HFFc6 (cell line): ENCODE measurements at regions not wholly inside any gene's neighbourhood (a gene's known extent, or its start where the extent isn't known, plus 50 kb on each side); places are given as distances from the start of the nearest gene placed in this dataset.

Experiments used
- DNase-seq: peaks from one replicate; pipeline ENCODE4 v3.0.0-alpha.2; 2018
- H3K27ac Mint-ChIP-seq: 2 replicates; pipeline ENCODE4 v1.8.0; 2020; ENCODE audit warnings: mild to moderate bottlenecking, mixed read lengths
- H3K27me3 Mint-ChIP-seq: 2 replicates; pipeline ENCODE4 v1.8.0; 2021; ENCODE audit warnings: mild to moderate bottlenecking, moderate library complexity, mixed read lengths; ENCODE audit not compliant: insufficient read depth
- H3K36me3 Mint-ChIP-seq: 2 replicates; pipeline ENCODE4 v1.8.0; 2021; ENCODE audit warnings: low read depth, mixed read lengths
- H3K4me1 Mint-ChIP-seq: 2 replicates; pipeline ENCODE4 v1.8.0; 2020; ENCODE audit warnings: low read depth, mixed read lengths
- H3K4me3 Mint-ChIP-seq: 2 replicates; pipeline ENCODE4 v1.8.0; 2020; ENCODE audit warnings: mild to moderate bottlenecking, moderate library complexity, mixed read lengths
- H3K9me3 Mint-ChIP-seq: 2 replicates; pipeline ENCODE4 v1.8.0; 2020; ENCODE audit warnings: mild to moderate bottlenecking, mixed read lengths
- TF ChIP-seq, protein P1 (sequence below): fragments of 200-600 bp; sonication (generic); IDR thresholded peaks from 2 replicates; pipeline ENCODE4 v1.5.0; 2021; ENCODE audit warnings: antibody characterized with exemption, mild to moderate bottlenecking

DNA sequence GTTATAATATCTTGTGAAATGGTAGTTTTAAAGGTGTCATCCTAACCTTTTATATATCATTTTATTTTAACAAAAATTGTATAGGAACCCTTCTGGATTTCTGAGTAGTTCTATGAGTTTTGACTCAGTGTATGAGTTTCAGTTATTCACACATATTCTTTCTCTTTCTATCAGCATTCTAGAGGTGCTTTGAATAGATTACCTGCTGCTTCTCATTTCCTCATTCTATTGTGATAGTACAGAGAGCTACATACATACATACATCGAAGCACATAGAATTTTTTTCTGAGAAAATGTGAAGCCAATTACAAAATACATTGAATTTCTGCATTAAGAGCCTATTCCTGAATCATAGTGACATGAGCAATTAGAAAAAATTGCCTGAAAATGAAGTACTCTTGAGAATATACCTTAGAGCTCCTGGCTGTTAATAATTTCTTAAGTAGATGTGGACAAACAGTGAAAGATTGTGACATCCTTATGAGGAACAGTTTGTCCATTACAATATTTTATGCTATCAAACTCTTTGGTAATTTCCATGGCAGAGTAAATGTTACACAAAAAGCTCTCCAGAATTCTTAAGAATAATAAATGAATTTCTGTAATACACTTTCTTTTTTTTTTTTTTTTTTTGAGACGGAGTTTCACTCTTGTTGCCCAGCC, 556.6 kb downstream of the TRHDE start:
- peaks cover 21% of the 10 kb centered on the region; the same call in 1 of the 2 replicates for H3K9me3 Mint-ChIP-seq
- H3K4me1 Mint-ChIP-seq, result no peaks in the 10 kb centered on the region; the same call in 1 of the 2 replicates
- no peak for DNase-seq
- no peaks in the 10 kb centered on the region for H3K27me3 Mint-ChIP-seq
- TF ChIP-seq, protein P1, sequence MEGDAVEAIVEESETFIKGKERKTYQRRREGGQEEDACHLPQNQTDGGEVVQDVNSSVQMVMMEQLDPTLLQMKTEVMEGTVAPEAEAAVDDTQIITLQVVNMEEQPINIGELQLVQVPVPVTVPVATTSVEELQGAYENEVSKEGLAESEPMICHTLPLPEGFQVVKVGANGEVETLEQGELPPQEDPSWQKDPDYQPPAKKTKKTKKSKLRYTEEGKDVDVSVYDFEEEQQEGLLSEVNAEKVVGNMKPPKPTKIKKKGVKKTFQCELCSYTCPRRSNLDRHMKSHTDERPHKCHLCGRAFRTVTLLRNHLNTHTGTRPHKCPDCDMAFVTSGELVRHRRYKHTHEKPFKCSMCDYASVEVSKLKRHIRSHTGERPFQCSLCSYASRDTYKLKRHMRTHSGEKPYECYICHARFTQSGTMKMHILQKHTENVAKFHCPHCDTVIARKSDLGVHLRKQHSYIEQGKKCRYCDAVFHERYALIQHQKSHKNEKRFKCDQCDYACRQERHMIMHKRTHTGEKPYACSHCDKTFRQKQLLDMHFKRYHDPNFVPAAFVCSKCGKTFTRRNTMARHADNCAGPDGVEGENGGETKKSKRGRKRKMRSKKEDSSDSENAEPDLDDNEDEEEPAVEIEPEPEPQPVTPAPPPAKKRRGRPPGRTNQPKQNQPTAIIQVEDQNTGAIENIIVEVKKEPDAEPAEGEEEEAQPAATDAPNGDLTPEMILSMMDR, result no peak
- no peak overlapping the region for H3K27ac Mint-ChIP-seq
- peaks cover 6% of the 10 kb centered on the region; the same call in 1 of the 2 replicates for H3K36me3 Mint-ChIP-seq
- no peak overlapping the region for H3K4me3 Mint-ChIP-seq

DNA sequence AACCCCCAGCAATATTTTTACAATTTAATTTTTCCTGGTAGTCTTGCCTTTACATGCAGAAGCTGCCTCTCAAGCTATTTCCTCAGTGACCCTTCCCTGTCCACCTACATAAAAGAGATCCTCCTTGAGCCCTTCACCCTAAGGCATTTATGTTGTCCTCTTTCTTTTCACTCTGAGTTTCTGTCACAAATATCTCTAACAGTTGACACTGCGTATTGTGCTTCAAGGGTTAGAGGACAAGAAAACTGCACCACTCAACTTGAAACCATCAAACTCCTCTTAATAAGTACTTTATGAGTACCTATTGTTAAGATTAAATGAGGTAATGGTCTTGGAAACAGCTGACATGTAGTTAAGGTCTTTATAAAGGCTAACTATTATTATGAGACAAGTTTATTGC, 557.7 kb downstream of the TRHDE start:
- Mint-ChIP-seq H3K36me3 (no peaks in the 10 kb centered on the region), H3K4me1 (no peaks in the 10 kb centered on the region), H3K4me3 (no peak overlapping the region), H3K27ac (no peak overlapping the region), H3K9me3 (peaks cover 12% of the 10 kb centered on the region; the same call in 1 of the 2 replicates), H3K27me3 (no peaks in the 10 kb centered on the region)
- TF ChIP-seq, protein P1, result no peak
- no peak for DNase-seq

DNA sequence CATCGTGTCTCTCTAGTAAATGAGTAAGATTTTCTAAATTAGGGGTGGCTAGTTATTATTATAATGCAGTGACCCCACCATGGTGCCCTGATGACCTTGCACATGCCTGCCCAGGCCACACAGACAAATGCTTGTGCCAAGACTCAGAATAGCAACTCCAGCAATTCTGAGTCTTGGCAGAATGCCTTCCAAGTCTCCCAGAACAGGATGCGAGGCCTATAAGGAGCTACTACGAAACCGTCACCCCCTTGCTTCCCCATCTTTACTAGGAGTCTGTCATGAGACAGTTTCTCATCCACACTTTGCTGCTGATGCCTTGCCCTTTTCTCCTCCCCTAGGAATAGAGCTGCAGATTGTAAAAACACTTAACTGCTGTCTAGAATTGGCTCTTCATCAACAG, 559.9 kb downstream of the TRHDE start:
- H3K36me3 Mint-ChIP-seq, result no peaks in the 10 kb centered on the region
- no peaks in the 10 kb centered on the region; the same call in 1 of the 2 replicates for H3K27me3 Mint-ChIP-seq
- no peak overlapping the region for H3K4me3 Mint-ChIP-seq
- TF ChIP-seq, protein P1, result no peak
- DNase-seq, result no peak
- H3K9me3 Mint-ChIP-seq, result no peaks in the 10 kb centered on the region; the same call in 1 of the 2 replicates
- no peak overlapping the region for H3K27ac Mint-ChIP-seq
- no peaks in the 10 kb centered on the region for H3K4me1 Mint-ChIP-seq

DNA sequence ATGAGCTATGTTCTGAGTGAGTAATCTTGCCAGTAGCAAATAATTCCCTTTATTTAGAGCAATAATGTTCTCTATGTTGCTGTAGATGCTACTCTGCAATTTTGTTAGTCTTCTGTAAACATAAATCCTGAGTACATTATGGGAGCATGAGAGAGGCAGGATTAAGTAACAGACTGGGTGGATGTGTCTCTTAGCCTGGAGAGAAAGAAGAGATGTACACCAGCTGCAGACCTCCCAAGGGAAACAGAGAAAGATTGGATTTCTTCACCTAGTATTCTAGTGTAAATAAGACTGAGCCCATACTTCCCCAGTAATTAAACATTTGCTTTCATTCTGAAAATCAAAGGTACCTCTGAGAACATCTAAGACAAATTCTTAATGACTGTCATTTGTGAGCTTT, 564.0 kb downstream of the TRHDE start:
- Mint-ChIP-seq H3K4me3 (no peak overlapping the region), H3K27me3 (no peaks in the 10 kb centered on the region; the same call in 1 of the 2 replicates), H3K36me3 (no peaks in the 10 kb centered on the region), H3K27ac (no peak overlapping the region), H3K9me3 (peaks cover 10% of the 10 kb centered on the region), H3K4me1 (no peaks in the 10 kb centered on the region)
- DNase-seq, result no peak
- TF ChIP-seq, protein P1, result no peak

DNA sequence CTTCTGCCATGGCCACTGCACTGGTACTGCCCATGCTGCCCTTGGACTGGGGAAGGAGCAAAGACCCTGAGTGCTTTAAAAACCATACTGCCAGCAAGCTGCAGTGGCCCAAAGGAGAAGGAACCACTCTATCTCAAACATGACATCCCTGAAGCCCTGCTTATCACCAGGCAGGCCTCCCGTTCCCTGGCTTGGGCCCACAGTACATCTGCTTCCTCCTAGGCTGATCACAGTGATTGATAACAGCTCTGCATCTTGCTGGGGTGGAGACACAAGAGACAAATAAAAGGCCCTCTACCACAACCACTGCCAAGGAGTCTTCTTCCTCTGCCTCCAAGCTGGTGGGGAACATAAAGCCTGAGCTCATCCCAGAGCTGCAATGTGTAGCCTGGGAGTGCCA, 567.5 kb downstream of the TRHDE start:
- TF ChIP-seq, protein P1, result no peak
- Mint-ChIP-seq H3K4me1 (no peaks in the 10 kb centered on the region), H3K27me3 (no peaks in the 10 kb centered on the region; the same call in 1 of the 2 replicates), H3K27ac (no peak overlapping the region), H3K4me3 (no peak overlapping the region), H3K9me3 (peaks cover 10% of the 10 kb centered on the region), H3K36me3 (no peaks in the 10 kb centered on the region)
- DNase-seq, result no peak
